ENCODE measurements at regions not wholly inside any gene's neighbourhood (a gene's known extent, or its start where the extent isn't known, plus 50 kb on each side); places are given as distances from the start of the nearest gene placed in this dataset.

DNA sequence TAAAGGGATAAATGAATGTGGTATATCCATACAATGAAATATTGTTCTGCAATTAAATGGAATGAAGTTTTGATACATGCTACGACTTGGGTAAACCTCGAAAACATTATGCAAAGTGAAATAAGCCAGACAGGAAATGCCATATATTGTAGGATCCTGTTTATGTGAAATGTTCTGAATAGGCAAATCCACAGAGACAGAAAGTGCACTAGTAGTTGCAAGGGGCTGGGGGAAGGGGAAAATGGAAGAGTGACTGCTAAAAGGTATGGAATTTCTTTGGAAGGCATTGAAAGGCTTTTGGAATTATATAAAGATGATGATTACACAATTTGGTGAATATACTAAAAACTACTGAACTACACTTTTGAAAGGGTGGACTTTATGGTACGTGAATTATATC, 97.0 kb downstream of the FOXD1 start:
- DNase-seq (ENCODE audit: low read depth) = no peak
- no peak overlapping the region for H3K4me3 ChIP-seq (ENCODE audit: low read depth, low read length)
- TF ChIP-seq, protein P1, sequence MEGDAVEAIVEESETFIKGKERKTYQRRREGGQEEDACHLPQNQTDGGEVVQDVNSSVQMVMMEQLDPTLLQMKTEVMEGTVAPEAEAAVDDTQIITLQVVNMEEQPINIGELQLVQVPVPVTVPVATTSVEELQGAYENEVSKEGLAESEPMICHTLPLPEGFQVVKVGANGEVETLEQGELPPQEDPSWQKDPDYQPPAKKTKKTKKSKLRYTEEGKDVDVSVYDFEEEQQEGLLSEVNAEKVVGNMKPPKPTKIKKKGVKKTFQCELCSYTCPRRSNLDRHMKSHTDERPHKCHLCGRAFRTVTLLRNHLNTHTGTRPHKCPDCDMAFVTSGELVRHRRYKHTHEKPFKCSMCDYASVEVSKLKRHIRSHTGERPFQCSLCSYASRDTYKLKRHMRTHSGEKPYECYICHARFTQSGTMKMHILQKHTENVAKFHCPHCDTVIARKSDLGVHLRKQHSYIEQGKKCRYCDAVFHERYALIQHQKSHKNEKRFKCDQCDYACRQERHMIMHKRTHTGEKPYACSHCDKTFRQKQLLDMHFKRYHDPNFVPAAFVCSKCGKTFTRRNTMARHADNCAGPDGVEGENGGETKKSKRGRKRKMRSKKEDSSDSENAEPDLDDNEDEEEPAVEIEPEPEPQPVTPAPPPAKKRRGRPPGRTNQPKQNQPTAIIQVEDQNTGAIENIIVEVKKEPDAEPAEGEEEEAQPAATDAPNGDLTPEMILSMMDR (IDR thresholded peaks at IDR 0.05; ENCODE audit: insufficient read depth, low read length) = no peak

DNA sequence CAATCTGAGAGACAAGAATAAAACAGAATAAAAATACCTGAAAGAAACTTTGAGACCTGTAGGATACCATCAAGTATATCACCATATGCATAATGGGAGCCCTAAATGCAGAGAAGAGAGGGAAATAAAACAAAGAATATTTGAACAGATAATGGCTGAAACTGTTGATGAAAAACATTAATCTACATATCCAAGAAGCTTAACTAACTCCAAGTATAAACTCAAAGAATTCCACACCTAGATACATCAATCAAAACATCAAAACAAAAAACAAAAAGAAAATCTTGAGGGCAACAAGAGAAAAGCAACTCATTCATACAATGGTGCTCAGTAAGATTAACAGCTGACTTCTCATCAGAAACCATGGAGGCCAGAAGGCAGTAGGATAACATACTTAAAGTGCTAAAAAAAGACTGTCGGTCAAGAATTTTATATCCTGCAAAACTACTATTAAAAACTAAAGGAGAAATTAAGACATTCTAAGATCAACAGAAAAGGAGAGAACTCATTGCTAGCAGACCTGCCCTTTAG, 101.6 kb downstream of the FOXD1 start:
- DNase-seq (ENCODE audit: low read depth) = no peak
- no peak overlapping the region for H3K4me3 ChIP-seq (ENCODE audit: low read depth, low read length)
- TF ChIP-seq, protein P1 (IDR thresholded peaks at IDR 0.05; ENCODE audit: insufficient read depth, low read length) = no peak

DNA sequence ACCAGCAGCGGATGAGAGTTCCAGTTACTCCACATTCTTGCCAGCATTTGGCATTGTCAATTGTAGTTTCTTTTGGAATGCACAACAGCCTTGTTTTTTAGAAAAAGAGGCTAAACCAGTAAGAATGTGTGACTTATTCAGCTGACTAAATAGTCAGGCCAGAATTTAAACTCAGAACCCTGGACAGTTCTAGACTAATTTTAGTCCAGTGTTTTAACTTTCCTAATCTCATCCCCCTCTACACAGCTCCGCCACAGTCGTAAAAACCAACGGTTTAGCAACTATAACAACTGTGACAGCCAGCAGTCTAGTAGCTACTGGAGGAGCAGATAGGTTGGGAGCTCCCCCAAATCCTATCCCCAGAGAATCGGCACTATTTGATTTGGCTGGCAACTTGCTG, 103.7 kb downstream of the FOXD1 start:
- no peak overlapping the region for H3K4me3 ChIP-seq (ENCODE audit: low read depth, low read length)
- no peak for DNase-seq (ENCODE audit: low read depth)
- TF ChIP-seq, protein P1 (IDR thresholded peaks at IDR 0.05; ENCODE audit: insufficient read depth, low read length) = no peak

DNA sequence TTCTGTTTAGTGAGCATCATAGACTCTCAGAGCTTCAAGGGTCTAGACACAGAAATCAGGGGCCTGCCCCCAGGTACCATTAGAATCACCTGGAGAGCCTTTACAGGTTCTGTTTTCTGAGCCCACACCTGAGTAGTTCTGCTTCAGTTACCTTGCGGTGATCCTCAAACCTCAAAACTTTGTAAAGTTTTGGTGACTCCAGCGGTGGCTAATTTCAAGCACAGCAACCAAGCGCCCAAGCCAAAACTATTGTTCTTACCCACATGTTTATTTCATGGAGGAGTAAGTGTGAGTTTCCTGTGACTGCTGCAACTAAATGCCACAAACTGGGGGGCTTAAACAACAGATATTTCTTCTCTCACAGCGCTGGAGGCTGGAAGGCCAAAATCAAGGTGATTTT, 108.9 kb downstream of the FOXD1 start:
- no peak for DNase-seq (ENCODE audit: low read depth)
- TF ChIP-seq, protein P1 (IDR thresholded peaks at IDR 0.05; ENCODE audit: insufficient read depth, low read length) = no peak
- no peak overlapping the region for H3K4me3 ChIP-seq (ENCODE audit: low read depth, low read length)

DNA sequence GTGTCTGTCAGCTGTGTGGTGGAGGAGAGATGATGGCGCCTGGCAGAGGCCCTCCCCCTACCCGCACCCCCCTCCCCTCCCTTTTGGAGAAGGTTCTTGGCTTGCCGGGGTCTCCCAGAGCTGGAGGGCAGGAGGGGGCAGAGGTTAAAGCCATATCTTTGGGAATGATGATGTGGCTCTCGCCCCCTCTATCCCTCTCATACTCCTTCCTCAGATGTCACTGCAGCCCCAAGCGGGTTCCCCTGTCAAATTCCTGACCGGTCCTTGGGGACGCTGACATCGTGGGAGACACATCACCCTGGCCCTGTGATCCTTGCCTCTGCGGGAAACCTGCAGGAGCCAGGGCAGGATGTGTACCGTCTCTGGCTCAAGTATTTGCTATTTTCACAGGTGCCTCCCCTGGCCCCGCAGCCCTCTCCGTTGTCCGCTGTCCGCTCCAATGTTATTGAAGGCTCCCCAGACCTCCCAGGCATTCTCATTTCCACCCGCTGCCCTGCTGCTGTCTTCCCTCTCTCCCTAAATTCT, 109.5 kb downstream of the FOXD1 start:
- TF ChIP-seq, protein P1 (IDR thresholded peaks at IDR 0.05; ENCODE audit: insufficient read depth, low read length) = no peak
- no peak for DNase-seq (ENCODE audit: low read depth)
- H3K4me3 ChIP-seq (ENCODE audit: low read depth, low read length) = no peak overlapping the region

DNA sequence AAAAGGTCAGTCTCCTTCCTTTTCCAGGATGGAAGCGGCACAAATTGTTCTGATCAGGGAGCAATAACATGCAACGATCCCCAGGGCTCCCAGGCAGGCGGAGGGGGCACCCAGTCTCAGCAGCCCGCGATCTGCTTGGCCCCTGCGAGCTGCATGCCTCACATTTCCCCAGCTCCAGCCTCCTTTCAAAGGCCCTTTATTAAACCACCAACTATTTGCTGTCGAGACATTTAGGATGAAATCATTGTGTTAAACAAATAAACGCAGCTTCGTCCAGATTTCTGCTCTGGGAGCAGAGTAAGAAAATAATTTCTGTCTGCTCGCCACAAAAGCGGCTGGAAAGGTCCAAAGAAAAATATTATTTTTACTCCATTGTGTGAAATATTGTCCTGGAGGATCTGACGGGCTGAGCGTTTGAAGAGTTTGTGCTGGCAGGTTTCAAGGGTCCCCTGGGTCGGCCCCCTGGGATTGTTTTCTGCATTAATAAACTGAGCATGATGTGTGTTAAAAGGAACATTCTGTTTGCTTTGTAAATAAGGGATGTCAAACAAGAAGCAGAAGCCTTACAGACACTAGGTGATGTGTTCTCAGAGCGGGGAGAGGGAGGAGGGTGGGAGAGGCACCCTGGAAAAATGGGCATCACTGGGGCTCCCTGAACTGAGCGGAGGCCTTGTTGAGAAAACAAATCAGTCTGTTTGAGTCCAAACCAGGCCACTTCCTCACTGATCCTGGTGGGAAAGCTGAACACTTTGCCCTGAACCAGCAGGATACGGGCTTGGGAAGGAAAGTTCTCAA, 110.1 kb downstream of the FOXD1 start:
- peak; percentile 74 for DNase-seq (ENCODE audit: low read depth)
- no peak overlapping the region for H3K4me3 ChIP-seq (ENCODE audit: low read depth, low read length)
- TF ChIP-seq, protein P1 (IDR thresholded peaks at IDR 0.05; ENCODE audit: insufficient read depth, low read length) = no peak

Data from fibroblast of the aortic adventitia (primary cell).